Tibial artery (tissue), 4 donors: ENCODE measurements at regions not wholly inside any gene's neighbourhood (a gene's known extent, or its start where the extent isn't known, plus 50 kb on each side); places are given as distances from the start of the nearest gene placed in this dataset.

Experiments
- DNase-seq, 2 donors: peaks; one replicate each; pipeline ENCODE4 v3.0.0-alpha.2; 2019
- H3K27ac ChIP-seq, 2 donors: fragments of 200-600 bp; sonication (generic) in 1 of 2; 1 replicate in 1 of 2; 2 replicates in 1 of 2; pipeline ENCODE4 v1.5.1; 2018 to 2019; ENCODE audit warnings: mild to moderate bottlenecking in 1 of 2
- H3K27me3 ChIP-seq, 2 donors: fragments of 200-600 bp; sonication (generic) in 1 of 2; one replicate each; pipeline versions ENCODE4 v1.5.1 to v1.6.0; 2016 to 2019
- H3K36me3 ChIP-seq, 3 donors: fragments of 200-600 bp; sonication (generic) in 2 of 3; one replicate each; pipeline ENCODE4 v1.5.1; 2016 to 2019; ENCODE audit warnings: mild to moderate bottlenecking in 2 of 3
- H3K4me1 ChIP-seq, 4 donors: fragments of 200-600 bp; sonication (generic) in 2 of 4; 1 replicate in 3 of 4; 2 replicates in 1 of 4; pipeline ENCODE4 v1.5.1; 2016 to 2019
- H3K4me3 ChIP-seq, 2 donors: fragments of 200-600 bp; sonication (generic) in 1 of 2; 1 replicate in 1 of 2; 2 replicates in 1 of 2; pipeline ENCODE4 v1.5.1; 2018 to 2019; ENCODE audit warnings: mild to moderate bottlenecking in 2 of 2
- H3K9me3 ChIP-seq, 3 donors: fragments of 200-600 bp; sonication (generic) in 1 of 3; one replicate each; pipeline ENCODE4 v1.5.1; 2016 to 2019
- intact Hi-C: fragments of 100-400 bp; cut with DNase I; formaldehyde crosslinking; loops from one replicate; pipeline ENCODE4 v1.15.0; 2023; ENCODE audit warnings: low total_unique reads
- TF ChIP-seq, protein P1 (sequence below), 2 experiments: fragments of 200-600 bp in 1 of 2; fragments of 450-650 bp in 1 of 2; IDR thresholded peaks; one replicate each; pipeline ENCODE4 v1.5.1; 2017 to 2019; ENCODE audit warnings: antibody characterized with exemption in 2 of 2, mild to moderate bottlenecking in 1 of 2, moderate library complexity in 1 of 2

- H3K4me3 ChIP-seq: no peak overlapping the region
- DNase-seq: peak in 1 of 2 donors; percentile 54
- intact Hi-C loops: no loop called here
Observed at GRCh38 chr10:42963312-42963711, 113.6 kb upstream of the RET start.

DNA sequence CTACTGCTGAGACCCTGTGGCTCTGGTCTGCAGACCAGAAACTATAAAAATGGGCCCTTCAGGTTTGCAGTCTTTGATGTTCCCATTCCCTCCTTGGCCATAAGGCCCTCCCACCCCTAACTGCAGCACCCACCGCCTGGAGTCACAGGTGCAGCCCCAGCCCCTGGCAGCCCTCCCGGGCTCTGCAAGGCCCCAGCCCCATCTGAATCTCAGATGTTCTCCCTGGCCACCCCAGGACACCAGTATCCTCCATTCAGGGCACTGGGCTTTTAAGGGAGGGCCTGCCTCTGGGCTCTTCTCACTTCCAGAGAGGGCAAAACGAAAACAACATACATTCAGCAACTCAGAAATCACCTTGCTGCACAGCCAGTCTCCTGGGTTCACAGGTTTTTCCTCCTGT lies 107.7 kb upstream of the RET start:
- no peak overlapping the region for H3K4me3 ChIP-seq
- no peaks in the 10 kb centered on the region for H3K9me3 ChIP-seq
- TF ChIP-seq, protein P1, sequence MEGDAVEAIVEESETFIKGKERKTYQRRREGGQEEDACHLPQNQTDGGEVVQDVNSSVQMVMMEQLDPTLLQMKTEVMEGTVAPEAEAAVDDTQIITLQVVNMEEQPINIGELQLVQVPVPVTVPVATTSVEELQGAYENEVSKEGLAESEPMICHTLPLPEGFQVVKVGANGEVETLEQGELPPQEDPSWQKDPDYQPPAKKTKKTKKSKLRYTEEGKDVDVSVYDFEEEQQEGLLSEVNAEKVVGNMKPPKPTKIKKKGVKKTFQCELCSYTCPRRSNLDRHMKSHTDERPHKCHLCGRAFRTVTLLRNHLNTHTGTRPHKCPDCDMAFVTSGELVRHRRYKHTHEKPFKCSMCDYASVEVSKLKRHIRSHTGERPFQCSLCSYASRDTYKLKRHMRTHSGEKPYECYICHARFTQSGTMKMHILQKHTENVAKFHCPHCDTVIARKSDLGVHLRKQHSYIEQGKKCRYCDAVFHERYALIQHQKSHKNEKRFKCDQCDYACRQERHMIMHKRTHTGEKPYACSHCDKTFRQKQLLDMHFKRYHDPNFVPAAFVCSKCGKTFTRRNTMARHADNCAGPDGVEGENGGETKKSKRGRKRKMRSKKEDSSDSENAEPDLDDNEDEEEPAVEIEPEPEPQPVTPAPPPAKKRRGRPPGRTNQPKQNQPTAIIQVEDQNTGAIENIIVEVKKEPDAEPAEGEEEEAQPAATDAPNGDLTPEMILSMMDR (IDR thresholded peaks at IDR 0.05): no peak
- intact Hi-C loops: no loop called here
- no peaks in the 10 kb centered on the region for H3K36me3 ChIP-seq
- no peaks in the 10 kb centered on the region for H3K4me1 ChIP-seq
- peak in 1 of 2 donors; percentile 29 for DNase-seq
- no peak overlapping the region for H3K27ac ChIP-seq
- peaks cover 0 to 12% of the 10 kb centered on the region in 2 donors for H3K27me3 ChIP-seq

More at GRCh38 chr10:42963312-42963711, 113.6 kb upstream of the RET start:
- no peaks in the 10 kb centered on the region for H3K9me3 ChIP-seq
- H3K4me1 ChIP-seq: no peaks in the 10 kb centered on the region
- H3K36me3 ChIP-seq: no peaks in the 10 kb centered on the region
- TF ChIP-seq, protein P1 (IDR thresholded peaks at IDR 0.05): no peak
- no peak overlapping the region for H3K27ac ChIP-seq
- H3K27me3 ChIP-seq: no peaks in the 10 kb centered on the region

GRCh38 chr10:42969909-42970308 lies 107.0 kb upstream of the RET start:
- no peaks in the 10 kb centered on the region for H3K4me1 ChIP-seq
- peaks cover 0 to 12% of the 10 kb centered on the region in 2 donors for H3K27me3 ChIP-seq
- no peak overlapping the region for H3K4me3 ChIP-seq
- no peak overlapping the region for H3K27ac ChIP-seq
- intact Hi-C loops: no loop called here
- H3K9me3 ChIP-seq: no peaks in the 10 kb centered on the region
- DNase-seq: peak in 1 of 2 donors; percentile 38
- no peaks in the 10 kb centered on the region for H3K36me3 ChIP-seq
- TF ChIP-seq, protein P1 (IDR thresholded peaks at IDR 0.05): no peak

- H3K9me3 ChIP-seq: no peaks in the 10 kb centered on the region
- H3K27ac ChIP-seq: no peak overlapping the region
- intact Hi-C loops: no loop called here
- peaks cover 0 to 12% of the 10 kb centered on the region in 2 donors for H3K27me3 ChIP-seq
- peak in 1 of 2 donors; percentile 55 for DNase-seq
- H3K4me3 ChIP-seq: no peak overlapping the region
- no peaks in the 10 kb centered on the region for H3K36me3 ChIP-seq
- no peaks in the 10 kb centered on the region for H3K4me1 ChIP-seq
- TF ChIP-seq, protein P1 (IDR thresholded peaks at IDR 0.05): no peak
Observed at GRCh38 chr10:42970451-42971250, 106.2 kb upstream of the RET start.

DNA sequence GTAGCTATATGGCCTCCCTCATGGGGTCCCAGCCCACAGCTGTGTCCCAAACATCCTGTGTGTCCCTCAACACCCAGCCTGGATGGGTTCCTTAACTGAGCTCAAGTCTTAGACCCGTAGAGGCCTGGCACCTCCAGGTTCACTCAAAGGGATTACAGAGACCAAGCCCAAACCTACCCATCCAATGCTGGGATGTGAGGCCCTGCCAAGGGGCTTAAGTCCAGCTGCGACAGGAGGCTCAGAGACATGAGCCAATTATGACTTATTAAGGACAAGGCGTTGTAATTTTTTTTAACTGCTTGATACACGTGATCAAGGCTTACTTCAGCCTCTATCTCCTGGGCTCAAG lies 105.6 kb upstream of the RET start:
- H3K9me3 ChIP-seq: no peaks in the 10 kb centered on the region
- no peak for DNase-seq
- peaks cover 0 to 15% of the 10 kb centered on the region in 2 donors for H3K27me3 ChIP-seq
- TF ChIP-seq, protein P1 (IDR thresholded peaks at IDR 0.05): no peak
- no peaks in the 10 kb centered on the region for H3K36me3 ChIP-seq
- H3K4me3 ChIP-seq: no peak overlapping the region
- intact Hi-C loops: no loop called here
- H3K27ac ChIP-seq: no peak overlapping the region
- no peaks in the 10 kb centered on the region for H3K4me1 ChIP-seq
